K562 (cell line): ENCODE measurements at regions not wholly inside any gene's neighbourhood (a gene's known extent, or its start where the extent isn't known, plus 50 kb on each side); places are given as distances from the start of the nearest gene placed in this dataset.

Experiments used
- ATAC-seq: fragments of 200-7000 bp; cut with Tn5 transposase; 3 replicates; pipeline ENCODE4 v1.9.1; 2020; ENCODE audit warnings: moderate library complexity
- BruUV-seq: library from RNA; stranded (reverse); fragments of 400-500 nt; replicated peaks from 2 replicates; lab custom pipeline; 2021; lab: Mats Ljungman, UMichigan
- CTCF ChIA-PET: fragments of 300-600 bp; formaldehyde crosslinking; extraction: SDS; loops from one replicate; lab custom pipeline; 2021; ENCODE audit warnings: low intra/inter-chr PET ratio; lab: Yijun Ruan, JAX
- POLR2A ChIA-PET: fragments of 300-600, 350-650 bp; sonication (Branson Sonifier 250); formaldehyde crosslinking; extraction: SDS; loops from one replicate; lab custom pipeline; 2021; ENCODE audit warnings: antibody characterized with exemption, inconsistent platforms; lab: Yijun Ruan, JAX
- DNase-seq, 4 experiments: peaks; one replicate each; pipeline versions ENCODE4 v3.0.0 to v3.0.0-alpha.2; 2011 to 2018; ENCODE audit warnings: low spot score in 3 of 4, mixed read lengths in 3 of 4; ENCODE audit errors: extremely low read depth in 1 of 4
- FAIRE-seq: peaks from 2 replicates; lab custom pipeline; 2011; peaks lifted over from hg19 to GRCh38; lab: Jason Lieb, UNC
- H2AFZ ChIP-seq: 2 replicates; pipeline ENCODE4 v1.6.0; 2011; ENCODE audit warnings: low read depth, low read length, control low read depth, inconsistent platforms
- H3K27ac ChIP-seq: fragments of 200-600 bp; 3 replicates; pipeline ENCODE4 v1.8.0; 2011; ENCODE audit warnings: low read depth, mild to moderate bottlenecking, control low read depth, inconsistent platforms, low read length, moderate library complexity, mixed read lengths; ENCODE audit errors: extremely low read depth
- H3K27me3 ChIP-seq, 2 experiments: fragments of 300-600 bp in 1 of 2; 2 replicates in 1 of 2; 3 replicates in 1 of 2; pipeline versions ENCODE4 v1.6.0 to v1.8.0; 2011; ENCODE audit warnings: inconsistent platforms in 2 of 2, low read length in 2 of 2, mild to moderate bottlenecking in 1 of 2, mixed read lengths in 1 of 2, moderate library complexity in 1 of 2; ENCODE audit not compliant: control insufficient read depth in 2 of 2, insufficient read depth in 2 of 2
- H3K36me3 ChIP-seq: fragments of 300-600 bp; 3 replicates; pipeline ENCODE4 v1.8.0; 2011; ENCODE audit warnings: mild to moderate bottlenecking, low read length, inconsistent platforms; ENCODE audit not compliant: control insufficient read depth, insufficient read depth
- H3K4me1 ChIP-seq, 2 experiments: fragments of 200-600 bp in 1 of 2; replicated peaks in 1 of 2; 2 replicates in 1 of 2; 3 replicates in 1 of 2; pipeline versions ENCODE4 v1.5.1 to v1.8.0; 2011; ENCODE audit warnings: inconsistent platforms in 2 of 2, low read length in 2 of 2, mild to moderate bottlenecking in 1 of 2, mixed read lengths in 1 of 2, moderate library complexity in 1 of 2; ENCODE audit not compliant: control insufficient read depth in 2 of 2, insufficient read depth in 2 of 2
- H3K4me2 ChIP-seq: 2 replicates; pipeline ENCODE4 v1.6.1; 2011; ENCODE audit warnings: low read length, control low read depth, inconsistent platforms, mixed read lengths; ENCODE audit not compliant: insufficient read depth
- H3K4me3 ChIP-seq: fragments of 200-600 bp; sonication (generic), shearing (Covaris generic); 2 replicates; pipeline ENCODE4 v1.5.1; 2016; ENCODE audit warnings: control low read depth, inconsistent platforms
- H3K79me2 ChIP-seq: fragments of 200-600 bp; 3 replicates; pipeline ENCODE4 v1.8.0; 2011; ENCODE audit warnings: low read length, inconsistent platforms; ENCODE audit not compliant: control insufficient read depth, insufficient read depth
- H3K9ac ChIP-seq, 2 experiments: 2 replicates each; pipeline versions ENCODE4 v1.6.0 to v1.6.1; 2011; ENCODE audit warnings: low read depth in 2 of 2, low read length in 2 of 2, control low read depth in 1 of 2, inconsistent platforms in 1 of 2, mild to moderate bottlenecking in 1 of 2, mixed read lengths in 1 of 2; ENCODE audit not compliant: insufficient read depth in 1 of 2
- H3K9me1 ChIP-seq: one replicate; pipeline ENCODE4 v1.6.0; 2011; ENCODE audit warnings: inconsistent platforms, mild to moderate bottlenecking, low read length, moderate library complexity; ENCODE audit not compliant: control insufficient read depth, insufficient read depth
- H3K9me3 ChIP-seq: replicated peaks from 2 replicates; pipeline ENCODE4 v1.5.1; 2011; ENCODE audit warnings: low read depth, low read length, inconsistent platforms; ENCODE audit not compliant: control insufficient read depth, insufficient read depth
- H4K20me1 ChIP-seq: replicated peaks from 2 replicates; pipeline ENCODE4 v1.6.1; 2011; ENCODE audit warnings: low read length, inconsistent platforms, mixed read lengths; ENCODE audit not compliant: control insufficient read depth, insufficient read depth
- HDGF ChIP-seq: fragments of 450-650 bp; IDR thresholded peaks from 2 replicates; pipeline ENCODE4 v1.6.1; 2016
- HOXB6 ChIP-seq: fragments of 250-450 bp; sonication (Bioruptor Pico); IDR thresholded peaks from 2 replicates; pipeline ENCODE4 v1.5.1; 2022; ENCODE audit warnings: mild to moderate bottlenecking, borderline replicate concordance
- MAFK ChIP-seq: IDR thresholded peaks from 2 replicates; pipeline ENCODE4 v1.6.1; 2011; ENCODE audit warnings: low read length, improper control_type of control experiment
- MGA ChIP-seq: fragments of 450-650 bp; IDR thresholded peaks from 2 replicates; pipeline ENCODE4 v1.6.1; 2016; ENCODE audit warnings: mild to moderate bottlenecking, moderate library complexity
- MTA2 ChIP-seq: fragments of 450-650 bp; IDR thresholded peaks from 2 replicates; pipeline ENCODE4 v1.6.1; 2016; ENCODE audit warnings: low read depth
- NCOA6 ChIP-seq: fragments of 450-650 bp; IDR thresholded peaks from 2 replicates; pipeline ENCODE4 v1.6.1; 2017; ENCODE audit warnings: mild to moderate bottlenecking
- SIN3B ChIP-seq: fragments of 450-650 bp; IDR thresholded peaks from 2 replicates; pipeline ENCODE4 v1.6.1; 2017; ENCODE audit warnings: low read depth, mild to moderate bottlenecking, moderate library complexity
- ZNF395 ChIP-seq: fragments of 200-800 bp; sonication (Bioruptor generic); IDR thresholded peaks from 2 replicates; pipeline ENCODE4 v1.6.1; 2017; ENCODE audit warnings: missing genetic modification characterization, missing compliant biosample characterization
- WGBS: fragments of 100-300 bp; shearing (Covaris generic); methylation state at CpG from one replicate; pipeline ENCODE4 v1.1.6; 2016; ENCODE audit warnings: low coverage, mixed read lengths; ENCODE audit not compliant: insufficient coverage; ENCODE audit errors: missing lambda C conversion rate; 5-methylcytosine and 5-hydroxymethylcytosine counted together
- in situ Hi-C: fragments of 300-500 bp; cut with MboI; formaldehyde crosslinking; loops from 4 replicates; pipeline ENCODE4 v1.15.0; 2018; ENCODE audit warnings: inconsistent platforms, mixed read lengths
- intact Hi-C: fragments of 100-400 bp; cut with micrococcal nuclease; formaldehyde crosslinking; loops from 2 replicates; pipeline ENCODE4 v1.14.2; 2022
- TF ChIP-seq, protein P1 (sequence below), 2 experiments: fragments of 250-450 bp in 1 of 2; fragments of 450-650 bp in 1 of 2; sonication (Bioruptor Pico) in 1 of 2; IDR thresholded peaks; 2 replicates each; pipeline versions ENCODE4 v1.6.1 to v1.8.0; 2016 to 2021; ENCODE audit warnings: mild to moderate bottlenecking in 2 of 2, moderate library complexity in 2 of 2, missing compliant biosample characterization in 1 of 2, missing genetic modification characterization in 1 of 2

DNA sequence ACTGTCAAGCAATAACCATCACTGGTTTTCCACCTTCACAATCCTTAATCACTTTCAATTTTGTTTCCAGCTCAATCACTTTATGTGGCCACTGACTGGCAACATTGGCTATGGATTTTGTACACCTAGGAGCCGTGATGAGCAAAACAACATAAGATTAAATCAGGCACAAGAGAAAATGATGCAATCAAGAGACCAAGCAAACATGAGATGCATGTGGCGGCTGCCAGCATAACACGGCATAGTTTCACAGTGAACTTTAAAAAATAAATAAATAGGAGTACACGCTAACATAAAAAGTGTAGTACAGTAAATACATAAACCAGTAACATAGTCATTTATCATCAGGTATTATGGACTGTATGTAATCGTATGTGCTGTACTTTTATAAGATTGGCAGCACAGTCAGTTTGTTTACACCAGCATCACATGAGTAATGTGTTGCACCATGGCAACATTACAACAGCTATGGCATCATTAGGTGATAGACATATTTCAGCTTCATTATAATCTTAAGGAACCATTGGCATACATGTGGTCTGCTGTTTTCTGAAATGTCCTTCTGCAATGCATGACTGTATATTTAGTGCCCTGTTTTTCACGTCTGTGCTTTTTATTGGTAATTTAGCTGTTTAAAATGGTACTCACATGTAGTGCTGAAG is 83.3 kb upstream of the PRDM11 start:
- DNase-seq (no peak), ATAC-seq (no peak), FAIRE-seq (no peak)
- no peak overlapping the region for H3K4me2 ChIP-seq
- H3K9ac ChIP-seq = no peak overlapping the region
- CTCF ChIA-PET = no interaction called here
- no peaks in the 10 kb centered on the region for H3K9me1 ChIP-seq
- under 1% methylated on average over 6 of the region's 6 CpGs for WGBS
- H3K36me3 ChIP-seq = no peaks in the 10 kb centered on the region
- no peak overlapping the region for H3K27ac ChIP-seq
- H3K27me3 ChIP-seq = peaks cover 2 to 19% of the 10 kb centered on the region in 2 experiments; a peak in 4 of 5 replicates
- intact Hi-C loops (no loop called here), in situ Hi-C loops (no loop called here)
- no peaks in the 10 kb centered on the region for H3K9me3 ChIP-seq
- H3K4me1 ChIP-seq = no peaks in the 10 kb centered on the region
- no peak overlapping the region for H3K4me3 ChIP-seq
- H2AFZ ChIP-seq = no peak overlapping the region
- POLR2A ChIA-PET = interaction anchor here (0.7 kb wide), 1 partner anchor 13 kb away, joined by 3 read pairs; no protein-coding TSS in a partner anchor
- no peaks in the 10 kb centered on the region for H4K20me1 ChIP-seq
- H3K79me2 ChIP-seq = no peaks in the 10 kb centered on the region
- BruUV-seq = no TSS peak
- TF ChIP-seq MAFK (no peak), NCOA6 (no peak), MTA2 (no peak), HOXB6 (CRISPR knock-in tag) (no peak), ZNF395 (no peak), HDGF (no peak), SIN3B (no peak), MGA (no peak)
- TF ChIP-seq, protein P1, sequence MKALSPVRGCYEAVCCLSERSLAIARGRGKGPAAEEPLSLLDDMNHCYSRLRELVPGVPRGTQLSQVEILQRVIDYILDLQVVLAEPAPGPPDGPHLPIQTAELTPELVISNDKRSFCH (CRISPR knock-in tag; IDR thresholded peaks at IDR 0.05) = no peak
- TF ChIP-seq, protein P1 (tag; IDR thresholded peaks at IDR 0.05) = no peak
